ENCODE measurements at regions not wholly inside any gene's neighbourhood (a gene's known extent, or its start where the extent isn't known, plus 50 kb on each side); places are given as distances from the start of the nearest gene placed in this dataset.

GRCh38 chr5:63125862-63126261 is 547.2 kb downstream of the LRRC70 start:
- TF ChIP-seq CTCF (IDR thresholded peaks at IDR 0.05) = no peak
- no peak for TF ChIP-seq EP300 (IDR thresholded peaks at IDR 0.05; ENCODE audit: low read depth)
- TF ChIP-seq POLR2AphosphoS5 (IDR thresholded peaks at IDR 0.05) = no peak

Measured in transverse colon (tissue), 4 donors.